BJ (cell line): ENCODE measurements at regions not wholly inside any gene's neighbourhood (a gene's known extent, or its start where the extent isn't known, plus 50 kb on each side); places are given as distances from the start of the nearest gene placed in this dataset.
"Not testable (repeated sequence)": the region's sequence is repeated elsewhere in the genome, so short reads cannot be mapped to it uniquely, and the experiment has no call there.

ENCODE experiments used
- CTCF ChIA-PET: fragments of 350-600 bp; formaldehyde crosslinking; extraction: SDS; loops from one replicate; lab custom pipeline; 2021; ENCODE audit warnings: antibody characterized with exemption, inconsistent platforms; lab: Yijun Ruan, JAX
- POLR2A ChIA-PET: fragments of 300-600 bp; sonication (Branson Sonifier 250); formaldehyde crosslinking; extraction: SDS; loops from one replicate; lab custom pipeline; 2021; ENCODE audit warnings: antibody characterized with exemption; lab: Charles Lee
- DNase-seq: peaks from one replicate; pipeline ENCODE4 v3.0.0-alpha.2; 2011; ENCODE audit warnings: low read depth
- H3K27me3 ChIP-seq: 2 replicates; pipeline ENCODE4 v1.6.0; 2011; ENCODE audit warnings: low read length; ENCODE audit not compliant: control insufficient read depth, insufficient read depth
- H3K36me3 ChIP-seq: 2 replicates; pipeline ENCODE4 v1.5.1; 2011; ENCODE audit warnings: low read length; ENCODE audit not compliant: control insufficient read depth, insufficient read depth
- H3K4me3 ChIP-seq: 2 replicates; pipeline ENCODE4 v1.5.1; 2011; ENCODE audit warnings: low read depth, mild to moderate bottlenecking, control low read depth, low read length
- CTCF ChIP-seq: IDR thresholded peaks from 2 replicates; pipeline ENCODE4 v1.5.1; 2011; ENCODE audit warnings: low read depth, mild to moderate bottlenecking, control low read depth, inconsistent platforms, low read length, moderate library complexity; ENCODE audit not compliant: insufficient read depth

GRCh38 chr1:229133151-229133550 is 137.8 kb upstream of the RAB4A start:
- TF ChIP-seq CTCF = no peak
- Histone ChIP-seq H3K27me3 (0 out of 2 replicates have a peak, but pooled peaks cover 3% of the 10 kb centered on the region), H3K36me3 (no peaks in the 10 kb centered on the region), H3K4me3 (no peak overlapping the region)
- ChIA-PET POLR2A (no interaction called here), CTCF (no interaction called here)
- no peak for DNase-seq

- Histone ChIP-seq H3K4me3 (no peak overlapping the region), H3K27me3 (0 out of 2 replicates have a peak, but pooled peaks cover 3% of the 10 kb centered on the region), H3K36me3 (no peaks in the 10 kb centered on the region)
- POLR2A ChIA-PET = no interaction called here
- no peak for TF ChIP-seq CTCF
- CTCF ChIA-PET = no interaction called here
- no peak for DNase-seq
These were observed 137.1 kb upstream of the RAB4A start for GRCh38 chr1:229133811-229134210.

- POLR2A ChIA-PET, H3K36me3 ChIP-seq, DNase-seq, H3K4me3 ChIP-seq, H3K27me3 ChIP-seq: not testable (repeated sequence)
- CTCF ChIA-PET = interaction anchor here (1.4 kb wide), 1 partner anchor 12 kb away, joined by 3 read pairs; no protein-coding TSS in a partner anchor
These were observed 136.3 kb upstream of the RAB4A start for GRCh38 chr1:229134381-229135217.

GRCh38 chr1:229135773-229136172 is 135.1 kb upstream of the RAB4A start:
- ChIA-PET CTCF (interaction anchor here (1.4 kb wide), 1 partner anchor 13 kb away, joined by 3 read pairs; no protein-coding TSS in a partner anchor), POLR2A (no interaction called here)
- Histone ChIP-seq H3K36me3 (no peaks in the 10 kb centered on the region), H3K27me3 (no peaks in the 10 kb centered on the region), H3K4me3 (no peak overlapping the region)
- DNase-seq = no peak
- TF ChIP-seq CTCF = no peak

GRCh38 chr1:229136822-229137221 is 134.1 kb upstream of the RAB4A start:
- POLR2A ChIA-PET = no interaction called here
- TF ChIP-seq CTCF = no peak
- H3K27me3 ChIP-seq = no peaks in the 10 kb centered on the region
- no peaks in the 10 kb centered on the region for H3K36me3 ChIP-seq
- CTCF ChIA-PET = no interaction called here
- DNase-seq = no peak
- no peak overlapping the region for H3K4me3 ChIP-seq

GRCh38 chr1:229137271-229137670 is 133.6 kb upstream of the RAB4A start:
- no peak overlapping the region for H3K4me3 ChIP-seq
- ChIA-PET POLR2A (no interaction called here), CTCF (no interaction called here)
- no peaks in the 10 kb centered on the region for H3K27me3 ChIP-seq
- DNase-seq = no peak
- H3K36me3 ChIP-seq = no peaks in the 10 kb centered on the region
- no peak for TF ChIP-seq CTCF
